Fibroblast of lung (primary cell): ENCODE measurements at regions not wholly inside any gene's neighbourhood (a gene's known extent, or its start where the extent isn't known, plus 50 kb on each side); places are given as distances from the start of the nearest gene placed in this dataset.
"Not testable (repeated sequence)": the region's sequence is repeated elsewhere in the genome, so short reads cannot be mapped to it uniquely, and the experiment has no call there.

Source experiments
- DNase-seq, 2 donors: peaks; one replicate each; pipeline versions ENCODE4 v3.0.0 to v3.0.0-alpha.2; 2010; ENCODE audit warnings: low read depth in 2 of 2
- H2AFZ ChIP-seq: 2 replicates; pipeline ENCODE4 v1.5.1; 2012; ENCODE audit warnings: low read length, control low read depth, inconsistent platforms
- H3K27ac ChIP-seq: 2 replicates; pipeline ENCODE4 v1.5.1; 2011; ENCODE audit warnings: low read length, control low read depth; ENCODE audit not compliant: insufficient read depth
- H3K27me3 ChIP-seq: 2 replicates; pipeline ENCODE4 v1.5.1; 2011; ENCODE audit warnings: mild to moderate bottlenecking, low read length; ENCODE audit not compliant: control insufficient read depth, insufficient read depth
- H3K36me3 ChIP-seq: 2 replicates; pipeline ENCODE4 v1.5.1; 2011; ENCODE audit warnings: low read length; ENCODE audit not compliant: control insufficient read depth, insufficient read depth
- H3K4me1 ChIP-seq: 2 replicates; pipeline ENCODE4 v1.5.1; 2011; ENCODE audit warnings: low read length; ENCODE audit not compliant: control insufficient read depth, insufficient read depth; ENCODE audit errors: extremely low read depth
- H3K4me2 ChIP-seq: 2 replicates; pipeline ENCODE4 v1.5.1; 2011; ENCODE audit warnings: low read length, control low read depth; ENCODE audit not compliant: insufficient read depth; ENCODE audit errors: extremely low read depth
- H3K4me3 ChIP-seq, 4 experiments: fragments of 200-600 bp in 1 of 4; sonication (generic) in 1 of 4; replicated peaks in 1 of 4; 2 replicates each; pipeline ENCODE4 v1.5.1; 2011 to 2016; ENCODE audit warnings: low read length in 4 of 4, low read depth in 3 of 4, mild to moderate bottlenecking in 3 of 4, control low read depth in 2 of 4, inconsistent platforms in 1 of 4, mixed read lengths in 1 of 4; ENCODE audit not compliant: insufficient read depth in 1 of 4; ENCODE audit errors: control extremely low read depth in 1 of 4
- H3K79me2 ChIP-seq: 2 replicates; pipeline ENCODE4 v1.5.1; 2012; ENCODE audit warnings: mild to moderate bottlenecking, low read length, inconsistent platforms; ENCODE audit not compliant: control insufficient read depth, insufficient read depth
- H3K9ac ChIP-seq: 2 replicates; pipeline ENCODE4 v1.5.1; 2011; ENCODE audit warnings: mild to moderate bottlenecking, low read length, control low read depth; ENCODE audit not compliant: insufficient read depth
- H3K9me3 ChIP-seq: 2 replicates; pipeline ENCODE4 v1.5.1; 2012; ENCODE audit warnings: low read depth, low read length; ENCODE audit not compliant: control insufficient read depth, insufficient read depth
- H4K20me1 ChIP-seq: 2 replicates; pipeline ENCODE4 v1.5.1; 2011; ENCODE audit warnings: low read length; ENCODE audit not compliant: control insufficient read depth, insufficient read depth; ENCODE audit errors: extremely low read depth
- CTCF ChIP-seq, 2 donors: IDR thresholded peaks in 1 of 2; conservative IDR thresholded peaks in 1 of 2; 1 replicate in 1 of 2; 2 replicates in 1 of 2; pipeline ENCODE4 v1.5.1; 2011 to 2012; ENCODE audit warnings: low read length in 2 of 2, control low read depth in 1 of 2, inconsistent platforms in 1 of 2, low read depth in 1 of 2, mild to moderate bottlenecking in 1 of 2
- EZH2 ChIP-seq: IDR thresholded peaks from 2 replicates; pipeline ENCODE4 v1.5.1; 2012; ENCODE audit warnings: low read length, control low read depth, mild to moderate bottlenecking; ENCODE audit errors: missing control alignments

GRCh38 chr12:73009138-73009834 is 737.1 kb downstream of the TRHDE start:
- not testable (repeated sequence) for H3K36me3 ChIP-seq, H3K4me3 ChIP-seq, H3K27ac ChIP-seq, H3K4me1 ChIP-seq, H2AFZ ChIP-seq, H4K20me1 ChIP-seq, H3K9me3 ChIP-seq, H3K4me2 ChIP-seq, H3K27me3 ChIP-seq, H3K9ac ChIP-seq, H3K79me2 ChIP-seq, DNase-seq

- Histone ChIP-seq H2AFZ (no peak overlapping the region), H3K27ac (no peak overlapping the region), H3K4me3 (no peak overlapping the region), H3K9ac (no peak overlapping the region), H3K4me2 (no peak overlapping the region), H3K9me3 (no peaks in the 10 kb centered on the region), H3K79me2 (no peaks in the 10 kb centered on the region), H3K4me1 (no peaks in the 10 kb centered on the region), H4K20me1 (no peaks in the 10 kb centered on the region), H3K36me3 (no peaks in the 10 kb centered on the region), H3K27me3 (no peaks in the 10 kb centered on the region)
- TF ChIP-seq EZH2 (no peak), CTCF (conservative IDR thresholded peaks at IDR 0.05 in 1 of 2, IDR thresholded peaks at IDR 0.05 in 1 of 2; ENCODE audit: low read depth in 1 of 2, low read length in 2 of 2) (no peak)
- DNase-seq: no peak
These were observed 745.8 kb downstream of the TRHDE start for GRCh38 chr12:73017981-73018380.

- no peak for DNase-seq
- Histone ChIP-seq H3K4me1 (no peaks in the 10 kb centered on the region), H3K27me3 (no peaks in the 10 kb centered on the region), H3K27ac (no peak overlapping the region), H3K79me2 (no peaks in the 10 kb centered on the region), H3K9me3 (no peaks in the 10 kb centered on the region), H4K20me1 (no peaks in the 10 kb centered on the region), H2AFZ (no peak overlapping the region), H3K4me2 (no peak overlapping the region), H3K4me3 (no peak overlapping the region), H3K36me3 (no peaks in the 10 kb centered on the region), H3K9ac (no peak overlapping the region)
- TF ChIP-seq EZH2 (no peak), CTCF (conservative IDR thresholded peaks at IDR 0.05 in 1 of 2, IDR thresholded peaks at IDR 0.05 in 1 of 2; ENCODE audit: low read depth in 1 of 2, low read length in 2 of 2) (no peak)
These were observed 781.7 kb downstream of the TRHDE start for GRCh38 chr12:73053893-73054292.
